ENCODE measurements at regions not wholly inside any gene's neighbourhood (a gene's known extent, or its start where the extent isn't known, plus 50 kb on each side); places are given as distances from the start of the nearest gene placed in this dataset.

GRCh38 chr9:85401998-85402397 is 339.8 kb downstream of the AGTPBP1 start:
- Histone ChIP-seq H3K9me3 (replicated peaks; ENCODE audit: low read length) (no peaks in the 10 kb centered on the region), H3K36me3 (ENCODE audit: insufficient read depth, low read length) (no peaks in the 10 kb centered on the region), H3K4me3 (ENCODE audit: low read length) (no peak overlapping the region)

DNA sequence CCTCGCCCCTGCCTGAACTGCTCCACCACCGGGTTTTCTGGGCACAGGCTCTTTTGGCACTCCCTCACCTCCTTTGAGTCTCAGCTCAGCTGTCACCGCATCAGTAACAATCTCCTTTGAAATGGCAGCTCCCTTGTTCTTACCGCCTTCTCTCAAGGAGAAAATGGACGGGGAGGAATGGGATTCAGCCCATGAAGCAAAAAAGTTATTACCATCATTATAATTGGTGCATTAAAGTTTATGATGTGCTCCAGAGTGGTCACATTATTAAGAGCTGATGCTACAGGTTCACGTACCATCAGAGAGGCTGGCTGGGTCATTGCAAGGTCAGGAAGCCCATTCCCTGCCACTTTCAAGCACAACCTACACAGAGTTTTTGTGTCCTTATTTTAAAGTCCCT is 344.7 kb downstream of the AGTPBP1 start:
- no peaks in the 10 kb centered on the region for H3K9me3 ChIP-seq (replicated peaks; ENCODE audit: low read length)
- no peak overlapping the region for H3K9ac ChIP-seq (ENCODE audit: low read depth, low read length)
- H3K4me2 ChIP-seq (ENCODE audit: low read length) = no peak overlapping the region
- peaks cover 4% of the 10 kb centered on the region for H3K27me3 ChIP-seq (ENCODE audit: control insufficient read depth, insufficient read depth, low read length)
- H3K4me3 ChIP-seq (ENCODE audit: low read length) = no peak overlapping the region
- no peaks in the 10 kb centered on the region for H3K4me1 ChIP-seq (ENCODE audit: control insufficient read depth, insufficient read depth, low read length)
- no peaks in the 10 kb centered on the region for H3K36me3 ChIP-seq (ENCODE audit: insufficient read depth, low read length)

More at GRCh38 chr9:85401998-85402397, 339.8 kb downstream of the AGTPBP1 start:
- H3K4me1 ChIP-seq (ENCODE audit: control insufficient read depth, insufficient read depth, low read length) = no peaks in the 10 kb centered on the region
- no peaks in the 10 kb centered on the region for H3K27me3 ChIP-seq (ENCODE audit: control insufficient read depth, insufficient read depth, low read length)
- H3K4me2 ChIP-seq (ENCODE audit: low read length) = no peak overlapping the region
- no peak overlapping the region for H3K9ac ChIP-seq (ENCODE audit: low read depth, low read length)

GRCh38 chr9:85392260-85392659 is 349.5 kb downstream of the AGTPBP1 start:
- H3K36me3 ChIP-seq (ENCODE audit: insufficient read depth, low read length) = no peaks in the 10 kb centered on the region
- peaks cover 4% of the 10 kb centered on the region for H3K27me3 ChIP-seq (ENCODE audit: control insufficient read depth, insufficient read depth, low read length)
- H3K9me3 ChIP-seq (replicated peaks; ENCODE audit: low read length) = no peaks in the 10 kb centered on the region
- no peak overlapping the region for H3K4me2 ChIP-seq (ENCODE audit: low read length)
- H3K4me1 ChIP-seq (ENCODE audit: control insufficient read depth, insufficient read depth, low read length) = no peaks in the 10 kb centered on the region
- H3K9ac ChIP-seq (ENCODE audit: low read depth, low read length) = no peak overlapping the region
- no peak overlapping the region for H3K4me3 ChIP-seq (ENCODE audit: low read length)

GRCh38 chr9:85377731-85378289 is 363.9 kb downstream of the AGTPBP1 start:
- Histone ChIP-seq H3K9me3 (replicated peaks; ENCODE audit: low read length) (no peaks in the 10 kb centered on the region), H3K36me3 (ENCODE audit: insufficient read depth, low read length) (no peaks in the 10 kb centered on the region), H3K9ac (ENCODE audit: low read depth, low read length) (no peak overlapping the region), H3K4me3 (ENCODE audit: low read length) (no peak overlapping the region), H3K27me3 (ENCODE audit: control insufficient read depth, insufficient read depth, low read length) (peaks cover 6% of the 10 kb centered on the region), H3K4me2 (ENCODE audit: low read length) (no peak overlapping the region), H3K4me1 (ENCODE audit: control insufficient read depth, insufficient read depth, low read length) (no peaks in the 10 kb centered on the region)

- Histone ChIP-seq H3K4me2 (ENCODE audit: low read length) (no peak overlapping the region), H3K9ac (ENCODE audit: low read depth, low read length) (no peak overlapping the region), H3K4me3 (ENCODE audit: low read length) (no peak overlapping the region), H3K36me3 (ENCODE audit: insufficient read depth, low read length) (no peaks in the 10 kb centered on the region), H3K27me3 (ENCODE audit: control insufficient read depth, insufficient read depth, low read length) (peaks cover 6% of the 10 kb centered on the region), H3K9me3 (replicated peaks; ENCODE audit: low read length) (no peaks in the 10 kb centered on the region), H3K4me1 (ENCODE audit: control insufficient read depth, insufficient read depth, low read length) (no peaks in the 10 kb centered on the region)
These were observed 373.0 kb downstream of the AGTPBP1 start for GRCh38 chr9:85368781-85369180.

DNA sequence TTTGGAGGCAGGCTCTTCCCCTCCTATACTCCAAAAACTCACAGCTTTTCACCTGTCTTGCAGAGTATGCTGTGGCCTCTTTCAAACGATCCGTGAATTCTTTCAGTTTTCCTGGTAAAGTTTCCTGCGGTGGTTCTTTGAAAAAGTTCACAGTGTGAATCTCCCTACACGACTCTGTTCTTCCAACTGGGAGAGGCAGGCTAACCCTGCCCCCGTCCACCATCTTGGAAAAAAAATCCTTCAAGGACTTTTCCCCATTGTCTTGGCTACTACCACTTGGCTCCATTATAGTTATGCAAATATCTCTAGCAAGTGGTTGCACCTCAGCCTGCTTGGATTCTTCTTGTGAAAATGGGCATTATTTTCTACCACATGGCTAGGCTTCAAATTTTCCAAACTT is 382.6 kb downstream of the AGTPBP1 start:
- no peaks in the 10 kb centered on the region for H3K27me3 ChIP-seq (ENCODE audit: control insufficient read depth, insufficient read depth, low read length)
- H3K4me3 ChIP-seq (ENCODE audit: low read length) = no peak overlapping the region
- no peaks in the 10 kb centered on the region for H3K4me1 ChIP-seq (ENCODE audit: control insufficient read depth, insufficient read depth, low read length)
- H3K9me3 ChIP-seq (replicated peaks; ENCODE audit: low read length) = no peaks in the 10 kb centered on the region
- H3K4me2 ChIP-seq (ENCODE audit: low read length) = no peak overlapping the region
- H3K9ac ChIP-seq (ENCODE audit: low read depth, low read length) = no peak overlapping the region
- no peaks in the 10 kb centered on the region for H3K36me3 ChIP-seq (ENCODE audit: insufficient read depth, low read length)

DNA sequence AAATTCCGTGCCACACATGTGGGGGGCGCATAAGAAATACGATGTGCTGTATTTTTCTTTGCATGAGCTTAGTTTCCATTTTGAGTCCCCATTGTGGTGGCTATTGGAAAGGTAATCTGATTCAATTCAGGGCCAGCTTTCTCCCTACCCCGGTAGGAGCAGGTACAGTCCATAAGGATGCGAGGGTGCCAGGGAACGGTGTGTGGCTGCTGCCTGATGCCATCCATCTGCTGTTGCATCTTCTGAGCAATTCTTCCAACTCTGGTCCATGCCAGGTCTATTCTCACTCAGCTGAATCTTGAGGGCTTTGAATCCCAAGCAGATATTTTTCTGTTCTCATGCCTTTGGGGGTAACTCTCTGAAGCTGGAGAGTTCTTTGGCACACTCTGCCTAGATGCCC is 392.7 kb downstream of the AGTPBP1 start:
- Histone ChIP-seq H3K36me3 (ENCODE audit: insufficient read depth, low read length) (no peaks in the 10 kb centered on the region), H3K4me3 (ENCODE audit: low read length) (no peak overlapping the region), H3K4me1 (ENCODE audit: control insufficient read depth, insufficient read depth, low read length) (no peaks in the 10 kb centered on the region), H3K27me3 (ENCODE audit: control insufficient read depth, insufficient read depth, low read length) (no peaks in the 10 kb centered on the region), H3K9ac (ENCODE audit: low read depth, low read length) (no peak overlapping the region), H3K4me2 (ENCODE audit: low read length) (no peak overlapping the region), H3K9me3 (replicated peaks; ENCODE audit: low read length) (no peaks in the 10 kb centered on the region)

DNA sequence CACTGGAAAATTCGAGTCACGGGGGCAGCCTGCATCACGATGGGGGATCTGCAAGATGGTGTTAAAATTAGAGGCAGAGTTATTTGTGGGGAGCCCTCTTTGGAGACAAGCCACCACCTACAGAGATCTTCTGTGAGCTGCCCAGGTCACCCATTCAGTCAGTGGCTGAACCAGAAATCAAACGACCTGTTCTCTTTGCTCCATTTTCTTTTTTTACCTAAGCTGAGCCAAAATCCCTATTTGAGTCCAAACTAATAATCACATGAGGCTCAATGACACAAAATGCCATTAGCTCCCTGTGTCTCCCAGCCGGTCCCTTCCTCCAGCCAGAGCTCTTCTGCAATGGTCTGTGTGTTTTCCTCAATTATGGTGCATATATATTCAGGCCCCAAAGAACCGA is 394.2 kb downstream of the AGTPBP1 start:
- Histone ChIP-seq H3K9me3 (replicated peaks; ENCODE audit: low read length) (no peaks in the 10 kb centered on the region), H3K4me2 (ENCODE audit: low read length) (no peak overlapping the region), H3K4me1 (ENCODE audit: control insufficient read depth, insufficient read depth, low read length) (no peaks in the 10 kb centered on the region), H3K9ac (ENCODE audit: low read depth, low read length) (no peak overlapping the region), H3K36me3 (ENCODE audit: insufficient read depth, low read length) (no peaks in the 10 kb centered on the region), H3K4me3 (ENCODE audit: low read length) (no peak overlapping the region), H3K27me3 (ENCODE audit: control insufficient read depth, insufficient read depth, low read length) (no peaks in the 10 kb centered on the region)

- H3K4me2 ChIP-seq (ENCODE audit: low read length) = no peak overlapping the region
- no peak overlapping the region for H3K9ac ChIP-seq (ENCODE audit: low read depth, low read length)
- no peaks in the 10 kb centered on the region for H3K27me3 ChIP-seq (ENCODE audit: control insufficient read depth, insufficient read depth, low read length)
- H3K9me3 ChIP-seq (replicated peaks; ENCODE audit: low read length) = no peaks in the 10 kb centered on the region
- no peak overlapping the region for H3K4me3 ChIP-seq (ENCODE audit: low read length)
- H3K36me3 ChIP-seq (ENCODE audit: insufficient read depth, low read length) = no peaks in the 10 kb centered on the region
- no peaks in the 10 kb centered on the region for H3K4me1 ChIP-seq (ENCODE audit: control insufficient read depth, insufficient read depth, low read length)
These were observed 396.9 kb downstream of the AGTPBP1 start for GRCh38 chr9:85344901-85345300.

DNA sequence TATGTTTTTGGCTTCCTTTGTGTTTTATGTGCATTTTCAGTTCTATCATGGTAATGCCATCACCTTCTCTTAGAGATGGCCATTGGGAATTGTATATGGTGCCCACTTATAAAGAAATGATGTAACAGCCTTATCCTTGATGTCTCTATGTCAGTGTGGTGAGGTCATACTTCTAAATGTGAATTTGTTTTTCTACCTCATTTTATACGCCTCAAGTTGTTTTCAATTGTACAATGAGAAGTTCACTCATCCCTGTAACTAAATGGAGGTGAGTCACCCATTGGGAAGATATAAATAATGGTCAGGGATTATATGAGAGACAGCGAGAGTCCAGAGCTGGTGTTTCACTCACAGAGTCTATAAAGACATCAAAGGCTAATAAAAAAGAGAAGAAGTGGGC is 402.4 kb downstream of the AGTPBP1 start:
- Histone ChIP-seq H3K4me1 (ENCODE audit: control insufficient read depth, insufficient read depth, low read length) (no peaks in the 10 kb centered on the region), H3K4me3 (ENCODE audit: low read length) (no peak overlapping the region), H3K4me2 (ENCODE audit: low read length) (no peak overlapping the region), H3K27me3 (ENCODE audit: control insufficient read depth, insufficient read depth, low read length) (no peaks in the 10 kb centered on the region), H3K9ac (ENCODE audit: low read depth, low read length) (no peak overlapping the region), H3K36me3 (ENCODE audit: insufficient read depth, low read length) (no peaks in the 10 kb centered on the region), H3K9me3 (replicated peaks; ENCODE audit: low read length) (no peaks in the 10 kb centered on the region)

DNA sequence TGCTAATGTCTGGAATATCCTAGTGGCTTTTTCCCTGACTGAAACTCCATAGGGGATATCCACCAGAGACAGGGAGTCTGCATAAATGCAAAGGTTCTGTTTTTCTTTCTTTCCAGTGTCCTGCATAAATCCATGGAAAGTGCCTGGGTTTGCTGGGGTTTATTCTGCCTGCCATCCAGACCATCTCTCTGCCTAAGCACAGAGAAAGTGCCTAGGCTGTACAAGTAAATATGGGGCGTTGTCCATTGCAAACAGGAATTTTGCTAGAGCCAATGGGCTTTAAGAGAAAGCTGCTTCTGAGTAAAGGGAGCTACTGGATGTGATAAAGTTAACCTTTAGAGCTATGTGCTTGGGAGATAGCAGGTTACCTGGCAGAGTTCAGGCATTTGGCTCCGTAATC is 407.5 kb downstream of the AGTPBP1 start:
- no peak overlapping the region for H3K9ac ChIP-seq (ENCODE audit: low read depth, low read length)
- H3K27me3 ChIP-seq (ENCODE audit: control insufficient read depth, insufficient read depth, low read length) = no peaks in the 10 kb centered on the region
- no peaks in the 10 kb centered on the region for H3K9me3 ChIP-seq (replicated peaks; ENCODE audit: low read length)
- no peak overlapping the region for H3K4me2 ChIP-seq (ENCODE audit: low read length)
- no peak overlapping the region for H3K4me3 ChIP-seq (ENCODE audit: low read length)
- H3K4me1 ChIP-seq (ENCODE audit: control insufficient read depth, insufficient read depth, low read length) = no peaks in the 10 kb centered on the region
- no peaks in the 10 kb centered on the region for H3K36me3 ChIP-seq (ENCODE audit: insufficient read depth, low read length)

- Histone ChIP-seq H3K36me3 (ENCODE audit: insufficient read depth, low read length) (no peaks in the 10 kb centered on the region), H3K4me1 (ENCODE audit: control insufficient read depth, insufficient read depth, low read length) (no peaks in the 10 kb centered on the region), H3K4me2 (ENCODE audit: low read length) (no peak overlapping the region), H3K9me3 (replicated peaks; ENCODE audit: low read length) (no peaks in the 10 kb centered on the region), H3K4me3 (ENCODE audit: low read length) (no peak overlapping the region), H3K9ac (ENCODE audit: low read depth, low read length) (no peak overlapping the region), H3K27me3 (ENCODE audit: control insufficient read depth, insufficient read depth, low read length) (no peaks in the 10 kb centered on the region)
These were observed 409.3 kb downstream of the AGTPBP1 start for GRCh38 chr9:85332487-85332886.
